GM21526 (cell line): ENCODE measurements at regions not wholly inside any gene's neighbourhood (a gene's known extent, or its start where the extent isn't known, plus 50 kb on each side); places are given as distances from the start of the nearest gene placed in this dataset.
"Not testable (repeated sequence)": the region's sequence is repeated elsewhere in the genome, so short reads cannot be mapped to it uniquely, and the experiment has no call there.

Source experiments
- ATAC-seq: cut with Tn5 transposase; IDR thresholded peaks from one replicate; pipeline ENCODE4 v1.9.1; 2021; ENCODE audit warnings: moderate library complexity; ENCODE audit not compliant: unreplicated experiment, low FRiP score

DNA sequence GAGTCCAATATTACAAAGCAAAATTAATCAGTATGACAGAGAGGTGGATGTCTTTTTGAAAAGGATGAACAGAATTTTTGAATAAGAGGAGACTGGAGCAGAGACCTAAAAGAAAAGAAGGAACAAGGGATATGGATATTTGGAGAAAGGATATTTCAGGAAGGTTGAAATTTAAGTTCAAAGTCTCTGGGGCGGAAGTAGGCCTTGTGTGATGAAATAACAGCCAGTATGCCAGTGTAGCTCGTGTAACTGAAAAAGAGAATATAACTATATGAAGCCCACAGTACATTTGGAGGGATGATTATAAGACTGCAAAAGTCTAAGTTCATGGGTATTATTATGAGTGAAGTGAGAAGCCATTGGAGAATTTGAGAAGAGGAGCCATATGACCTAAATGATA lies 766.7 kb downstream of the GBE1 start:
- no peak for ATAC-seq

GRCh38 chr3:80994085-80994665 lies 767.3 kb downstream of the GBE1 start:
- no peak for ATAC-seq

- no peak for ATAC-seq
Measured at GRCh38 chr3:80993241-80993945, 768.1 kb downstream of the GBE1 start.

DNA sequence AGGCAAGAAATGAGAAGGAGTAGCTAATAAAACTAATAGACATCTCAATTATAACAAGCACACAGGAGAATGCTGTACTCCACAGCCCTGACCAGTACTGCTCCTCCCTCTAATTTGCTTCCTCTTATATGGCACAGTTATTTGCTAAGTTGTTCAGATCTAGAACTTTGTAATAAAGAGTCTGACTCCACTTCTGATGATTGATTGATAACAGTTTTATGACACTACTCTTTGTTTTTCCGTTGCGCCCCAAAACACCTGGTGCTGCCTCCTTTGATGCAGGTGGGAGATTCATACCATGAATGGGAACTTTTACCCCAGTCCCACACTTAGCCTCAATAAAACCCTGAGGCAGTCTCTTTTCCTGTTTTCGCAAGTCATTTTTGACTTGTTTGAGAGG lies 777.7 kb downstream of the GBE1 start:
- no peak for ATAC-seq

GRCh38 chr3:80978216-80978969 lies 783.1 kb downstream of the GBE1 start:
- no peak for ATAC-seq

DNA sequence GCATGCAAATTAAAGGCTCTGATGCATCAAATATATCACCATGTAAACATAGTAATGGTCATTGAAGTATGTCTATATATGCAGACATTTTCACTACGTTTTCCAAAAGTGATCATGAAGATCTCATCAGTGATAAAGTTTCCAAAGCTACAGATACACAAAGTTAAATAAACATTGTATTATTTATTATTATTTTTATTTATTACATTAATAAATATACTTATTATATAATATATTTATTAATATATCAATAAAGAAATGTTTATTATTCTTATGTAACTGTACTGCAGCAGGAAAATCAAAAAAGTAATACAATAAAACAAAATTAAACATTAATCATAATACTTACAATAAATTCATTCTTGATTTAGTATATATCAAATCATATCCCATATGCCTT lies 791.2 kb downstream of the GBE1 start:
- no peak for ATAC-seq

GRCh38 chr3:80929576-80929975 lies 831.9 kb downstream of the GBE1 start:
- ATAC-seq = no peak

- ATAC-seq = no peak
Measured at GRCh38 chr3:80914854-80915253, 846.6 kb downstream of the GBE1 start.

DNA sequence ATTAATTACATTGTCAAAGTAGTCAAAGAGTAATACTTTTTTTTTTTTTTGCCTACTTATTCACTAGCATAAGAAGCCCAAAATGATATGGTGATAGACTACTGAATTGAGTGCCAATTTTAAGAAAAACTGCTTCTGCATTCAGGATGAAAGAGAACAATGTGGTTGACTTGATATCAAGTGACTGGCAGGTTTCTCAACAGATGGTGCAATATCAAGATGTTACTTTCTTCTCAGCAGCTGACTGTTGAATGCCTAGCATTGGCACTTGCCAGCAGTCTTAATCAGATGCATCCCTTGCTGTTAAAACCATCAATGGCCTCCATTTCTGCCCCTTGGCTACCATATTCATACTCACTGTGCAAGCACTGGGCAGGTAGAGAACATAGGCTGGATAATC lies 863.2 kb downstream of the GBE1 start:
- no peak for ATAC-seq

DNA sequence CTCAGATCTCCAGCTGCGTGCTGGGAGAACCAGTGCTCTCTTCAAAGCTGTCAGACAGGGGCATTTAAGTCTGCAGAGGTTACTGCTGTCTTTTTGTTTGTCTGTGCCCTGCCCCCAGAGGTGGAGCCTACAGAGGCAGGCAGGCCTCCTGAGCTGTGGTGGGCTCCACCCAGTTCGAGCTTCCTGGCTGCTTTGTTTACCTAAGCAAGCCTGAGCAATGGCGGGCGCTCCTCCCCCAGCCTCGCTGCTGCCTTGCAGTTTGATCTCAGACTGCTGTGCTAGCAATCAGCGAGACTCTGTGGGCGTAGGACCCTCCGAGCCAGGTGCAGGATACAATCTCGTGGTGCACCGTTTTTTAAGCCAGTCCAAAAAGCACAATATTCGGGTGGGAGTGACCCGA lies 864.4 kb downstream of the GBE1 start:
- not testable (repeated sequence) for ATAC-seq

GRCh38 chr3:80890571-80890970 lies 870.9 kb downstream of the GBE1 start:
- no peak for ATAC-seq

DNA sequence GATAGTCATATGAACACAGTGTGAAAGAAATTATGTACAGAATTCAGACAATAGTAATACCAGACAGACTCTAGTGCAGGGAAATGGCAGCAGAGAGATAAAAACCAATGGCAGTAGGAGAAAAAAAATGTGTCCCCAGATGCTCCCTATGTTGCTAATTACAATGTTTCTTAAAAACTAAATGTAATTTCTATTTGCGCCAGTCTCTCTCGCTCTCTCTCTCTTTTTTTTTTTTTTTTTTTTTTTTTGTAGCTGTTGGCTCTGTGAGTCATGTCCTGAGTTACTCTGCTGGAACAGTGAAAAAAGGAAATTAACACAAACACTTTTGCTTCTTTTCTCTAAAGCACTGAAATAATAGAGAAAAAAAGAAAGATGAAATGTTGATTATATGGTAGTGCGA lies 871.9 kb downstream of the GBE1 start:
- no peak for ATAC-seq

GRCh38 chr3:80870476-80871041 lies 890.9 kb downstream of the GBE1 start:
- no peak for ATAC-seq

DNA sequence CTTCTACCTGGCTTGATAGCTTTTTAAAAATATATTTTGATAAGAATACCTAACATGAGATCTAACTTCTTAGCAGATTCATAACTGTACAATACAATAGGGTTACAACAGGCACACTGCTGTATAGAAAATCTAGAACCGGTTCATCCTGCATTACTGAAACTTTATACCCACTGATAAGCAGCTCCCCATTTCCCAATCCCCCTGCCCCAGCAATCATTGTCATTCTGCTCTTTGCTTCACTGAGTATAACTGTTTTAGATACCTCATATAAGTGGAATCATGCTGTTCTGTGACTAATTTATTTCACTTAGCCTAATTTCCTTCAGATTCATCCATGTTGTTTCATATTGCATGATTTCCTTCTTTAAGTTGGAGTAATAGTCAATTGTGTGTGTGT lies 906.0 kb downstream of the GBE1 start:
- ATAC-seq = no peak

GRCh38 chr3:80836395-80836794 lies 925.0 kb downstream of the GBE1 start:
- no peak for ATAC-seq

DNA sequence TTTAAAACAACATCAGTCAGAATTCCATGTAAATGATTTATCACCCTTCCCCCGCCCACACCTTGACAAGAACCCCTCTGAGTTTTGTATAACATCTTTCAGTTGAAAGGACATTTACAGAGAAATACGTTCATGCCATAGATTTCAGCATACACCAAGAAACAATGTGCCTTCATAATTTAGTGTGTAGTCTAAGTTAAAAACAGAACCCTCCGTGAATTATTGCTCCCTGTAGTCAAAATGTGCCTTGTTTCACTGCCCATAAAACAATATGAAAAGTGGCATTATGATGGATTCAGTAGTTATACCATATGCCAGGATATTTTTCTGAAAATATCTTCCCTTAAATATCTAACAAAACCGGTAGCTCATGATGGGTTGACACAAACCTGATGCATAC lies 953.9 kb downstream of the GBE1 start:
- no peak for ATAC-seq

DNA sequence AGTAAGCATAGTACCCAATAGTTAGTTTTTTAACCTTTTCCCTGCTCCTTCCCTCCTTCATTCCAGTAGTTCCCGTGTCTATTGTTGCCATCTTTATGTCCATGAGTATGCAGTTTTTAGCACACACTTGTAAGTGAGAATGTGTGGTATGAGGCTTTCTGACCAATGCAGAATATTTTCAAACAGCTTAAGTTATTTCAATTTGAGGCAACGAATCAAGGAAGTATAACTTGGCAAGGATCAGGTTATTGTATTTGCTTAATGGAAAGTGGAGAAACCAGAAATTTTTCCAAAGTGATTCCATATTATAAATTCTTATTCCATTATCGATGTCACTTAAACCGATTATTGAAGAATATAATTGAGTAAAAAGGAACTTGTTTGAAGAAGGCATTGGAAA lies 954.8 kb downstream of the GBE1 start:
- no peak for ATAC-seq

GRCh38 chr3:80788914-80789313 lies 972.5 kb downstream of the GBE1 start:
- no peak for ATAC-seq

- no peak for ATAC-seq
Measured at GRCh38 chr3:80785875-80786274, 975.6 kb downstream of the GBE1 start.

DNA sequence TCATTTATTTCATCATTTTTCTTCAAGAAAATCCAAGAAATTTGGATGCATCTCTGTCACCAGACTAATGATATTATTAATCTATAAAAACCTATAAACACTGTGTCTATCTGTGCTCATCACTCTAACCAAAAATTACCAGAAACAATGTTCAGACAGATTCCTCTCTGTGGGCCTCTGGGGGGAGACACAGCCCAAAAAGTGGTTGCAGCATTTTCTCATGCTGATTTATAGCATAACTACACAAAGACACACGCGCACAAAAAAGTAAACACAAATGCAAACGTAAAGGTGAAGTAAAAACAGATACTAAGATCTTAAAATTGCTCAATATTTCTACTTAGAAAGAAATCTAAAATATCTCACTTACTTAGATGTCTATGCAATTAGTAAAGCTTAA lies 976.0 kb downstream of the GBE1 start:
- no peak for ATAC-seq

GRCh38 chr3:80771085-80771484 lies 990.4 kb downstream of the GBE1 start:
- ATAC-seq = no peak
